Erythroblast (primary cell): ENCODE measurements at regions not wholly inside any gene's neighbourhood (a gene's known extent, or its start where the extent isn't known, plus 50 kb on each side); places are given as distances from the start of the nearest gene placed in this dataset.

ENCODE experiments used
- GATA1 ChIP-seq: IDR thresholded peaks from 2 replicates; pipeline ENCODE4 v1.6.1; 2011; ENCODE audit warnings: low read depth, mild to moderate bottlenecking, control low read depth, low read length, moderate library complexity
- POLR2A ChIP-seq: IDR thresholded peaks from 2 replicates; pipeline ENCODE4 v1.6.1; 2011; ENCODE audit warnings: mild to moderate bottlenecking, low read length

DNA sequence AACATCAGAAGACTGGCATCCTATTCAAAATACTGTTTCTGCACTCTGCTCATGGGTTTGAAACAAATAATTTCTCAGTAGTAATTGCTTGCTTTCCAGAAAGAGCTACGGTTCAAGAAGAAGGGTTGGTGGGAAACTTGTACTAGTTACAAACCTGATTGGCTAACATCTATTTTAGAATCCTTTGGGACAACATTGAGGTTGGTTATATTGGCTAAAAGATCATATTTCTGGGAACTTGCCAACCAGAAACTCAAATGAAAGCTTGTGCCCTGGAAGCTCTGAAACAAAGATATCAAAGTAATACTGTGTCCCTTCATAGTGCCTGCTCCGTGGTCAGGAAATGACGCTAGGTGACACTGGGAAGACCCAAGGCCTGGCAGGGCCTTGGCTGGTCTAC is 141.7 kb downstream of the LACC1 start:
- no peak for TF ChIP-seq POLR2A
- TF ChIP-seq GATA1: no peak
